22Rv1 (cell line): ENCODE measurements at regions not wholly inside any gene's neighbourhood (a gene's known extent, or its start where the extent isn't known, plus 50 kb on each side); places are given as distances from the start of the nearest gene placed in this dataset.

Source experiments
- ZFX ChIP-seq: fragments of 450-650 bp; IDR thresholded peaks from 2 replicates; pipeline ENCODE4 v1.6.1; 2017; ENCODE audit warnings: antibody characterized with exemption, borderline replicate concordance
- TF ChIP-seq, protein P1 (sequence below): fragments of 450-650 bp; IDR thresholded peaks from 2 replicates; pipeline ENCODE4 v1.5.1; 2017; ENCODE audit warnings: mild to moderate bottlenecking

DNA sequence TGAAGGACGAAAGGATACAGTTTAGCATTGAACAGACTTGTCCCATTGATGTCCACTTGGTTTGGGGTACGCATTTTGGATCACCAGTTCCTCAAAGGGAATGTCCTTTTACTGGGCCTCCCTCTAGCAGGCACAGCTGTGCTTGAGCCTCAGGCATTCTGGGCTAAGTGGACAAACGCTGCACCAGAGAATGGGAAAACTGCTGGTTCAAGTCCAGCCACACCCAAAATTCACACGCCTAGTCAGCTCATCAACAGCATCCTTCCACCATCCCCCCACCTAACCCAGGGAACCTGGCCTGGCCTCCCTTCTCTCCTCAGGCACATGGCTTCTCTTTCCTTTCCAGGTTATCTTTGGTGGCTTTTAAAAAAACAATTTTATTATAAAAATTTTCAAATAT, 59.1 kb upstream of the ALDH1A3 start:
- TF ChIP-seq, protein P1, sequence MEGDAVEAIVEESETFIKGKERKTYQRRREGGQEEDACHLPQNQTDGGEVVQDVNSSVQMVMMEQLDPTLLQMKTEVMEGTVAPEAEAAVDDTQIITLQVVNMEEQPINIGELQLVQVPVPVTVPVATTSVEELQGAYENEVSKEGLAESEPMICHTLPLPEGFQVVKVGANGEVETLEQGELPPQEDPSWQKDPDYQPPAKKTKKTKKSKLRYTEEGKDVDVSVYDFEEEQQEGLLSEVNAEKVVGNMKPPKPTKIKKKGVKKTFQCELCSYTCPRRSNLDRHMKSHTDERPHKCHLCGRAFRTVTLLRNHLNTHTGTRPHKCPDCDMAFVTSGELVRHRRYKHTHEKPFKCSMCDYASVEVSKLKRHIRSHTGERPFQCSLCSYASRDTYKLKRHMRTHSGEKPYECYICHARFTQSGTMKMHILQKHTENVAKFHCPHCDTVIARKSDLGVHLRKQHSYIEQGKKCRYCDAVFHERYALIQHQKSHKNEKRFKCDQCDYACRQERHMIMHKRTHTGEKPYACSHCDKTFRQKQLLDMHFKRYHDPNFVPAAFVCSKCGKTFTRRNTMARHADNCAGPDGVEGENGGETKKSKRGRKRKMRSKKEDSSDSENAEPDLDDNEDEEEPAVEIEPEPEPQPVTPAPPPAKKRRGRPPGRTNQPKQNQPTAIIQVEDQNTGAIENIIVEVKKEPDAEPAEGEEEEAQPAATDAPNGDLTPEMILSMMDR: no peak
- TF ChIP-seq ZFX: no peak
